ENCODE measurements at regions not wholly inside any gene's neighbourhood (a gene's known extent, or its start where the extent isn't known, plus 50 kb on each side); places are given as distances from the start of the nearest gene placed in this dataset.
"Not testable (repeated sequence)": the region's sequence is repeated elsewhere in the genome, so short reads cannot be mapped to it uniquely, and the experiment has no call there.

- H3K27ac ChIP-seq = no peak overlapping the region
- 88 to 91% methylated on average over 3 of the region's 3 CpGs for WGBS, 2 donors
- H3K9me3 ChIP-seq = no peaks in the 10 kb centered on the region
- DNase-seq = no peak
- intact Hi-C loops (cut with DNase I) = no loop called here
- TF ChIP-seq POLR2A (IDR thresholded peaks at IDR 0.05) = no peak
- no peak for TF ChIP-seq EP300 (IDR thresholded peaks at IDR 0.05)
- no peak for TF ChIP-seq CTCF (IDR thresholded peaks at IDR 0.05)
- TF ChIP-seq POLR2AphosphoS5 (IDR thresholded peaks at IDR 0.05) = no peak
- H3K4me1 ChIP-seq = no peaks in the 10 kb centered on the region
- no peak overlapping the region for H3K4me3 ChIP-seq
- no peaks in the 10 kb centered on the region for H3K36me3 ChIP-seq
- H3K27me3 ChIP-seq = no peaks in the 10 kb centered on the region
These were observed 121.7 kb upstream of the HCCS start for GRCh38 chrX:10989386-10989785.

GRCh38 chrX:10990418-10990817 is 120.7 kb upstream of the HCCS start:
- Histone ChIP-seq H3K4me3 (no peak overlapping the region), H3K36me3 (no peaks in the 10 kb centered on the region), H3K9me3 (no peaks in the 10 kb centered on the region), H3K27me3 (no peaks in the 10 kb centered on the region), H3K4me1 (no peaks in the 10 kb centered on the region), H3K27ac (no peak overlapping the region)
- WGBS, 2 donors = 89 to 95% methylated on average over 3 of the region's 3 CpGs
- no peak for DNase-seq
- TF ChIP-seq CTCF (IDR thresholded peaks at IDR 0.05) (no peak), EP300 (IDR thresholded peaks at IDR 0.05) (no peak), POLR2AphosphoS5 (IDR thresholded peaks at IDR 0.05) (no peak), POLR2A (IDR thresholded peaks at IDR 0.05) (no peak)
- intact Hi-C loops (cut with DNase I) = no loop called here

- Histone ChIP-seq H3K27me3 (no peaks in the 10 kb centered on the region), H3K4me3 (no peak overlapping the region), H3K4me1 (no peaks in the 10 kb centered on the region), H3K27ac (no peak overlapping the region), H3K36me3 (no peaks in the 10 kb centered on the region), H3K9me3 (no peaks in the 10 kb centered on the region)
- 82 to 98% methylated on average over 4 of the region's 4 CpGs for WGBS, 2 donors
- intact Hi-C loops (cut with DNase I) = no loop called here
- no peak for TF ChIP-seq CTCF (IDR thresholded peaks at IDR 0.05)
- no peak for TF ChIP-seq POLR2A (IDR thresholded peaks at IDR 0.05)
- TF ChIP-seq EP300 (IDR thresholded peaks at IDR 0.05) = no peak
- no peak for TF ChIP-seq POLR2AphosphoS5 (IDR thresholded peaks at IDR 0.05)
- DNase-seq = no peak
These were observed 120.2 kb upstream of the HCCS start for GRCh38 chrX:10990976-10991375.

GRCh38 chrX:10992110-10992509 is 119.0 kb upstream of the HCCS start:
- no peak overlapping the region for H3K4me3 ChIP-seq
- no peak for TF ChIP-seq CTCF (IDR thresholded peaks at IDR 0.05)
- TF ChIP-seq EP300 (IDR thresholded peaks at IDR 0.05) = no peak
- TF ChIP-seq POLR2A (IDR thresholded peaks at IDR 0.05) = no peak
- no peak for TF ChIP-seq POLR2AphosphoS5 (IDR thresholded peaks at IDR 0.05)
- 61 to 78% methylated on average over 1 of the region's 1 CpG for WGBS, 2 donors
- intact Hi-C loops (cut with DNase I) = no loop called here
- H3K27ac ChIP-seq = no peak overlapping the region
- no peaks in the 10 kb centered on the region for H3K36me3 ChIP-seq
- no peaks in the 10 kb centered on the region for H3K9me3 ChIP-seq
- no peak for DNase-seq
- no peaks in the 10 kb centered on the region for H3K27me3 ChIP-seq
- H3K4me1 ChIP-seq = no peaks in the 10 kb centered on the region

GRCh38 chrX:11007076-11007475 is 104.1 kb upstream of the HCCS start:
- H3K27me3 ChIP-seq; H3K9me3 ChIP-seq; H3K4me1 ChIP-seq; H3K36me3 ChIP-seq; DNase-seq; intact Hi-C loops (cut with DNase I); H3K27ac ChIP-seq; H3K4me3 ChIP-seq: not testable (repeated sequence)
- WGBS, 2 donors = 95 to 96% methylated on average over 6 of the region's 9 CpGs
